HG03439 (cell line): ENCODE measurements at regions not wholly inside any gene's neighbourhood (a gene's known extent, or its start where the extent isn't known, plus 50 kb on each side); places are given as distances from the start of the nearest gene placed in this dataset.
A peak's percentile ranks its signal among the peaks of the same experiment; 100 is the strongest.

Source experiments
- ATAC-seq: cut with Tn5 transposase; IDR thresholded peaks from one replicate; pipeline ENCODE4 v1.9.1; 2021; ENCODE audit warnings: mild to moderate bottlenecking, moderate library complexity; ENCODE audit not compliant: unreplicated experiment

GRCh38 chr9:7546261-7546660 is 253.3 kb downstream of the DMAC1 start:
- ATAC-seq, result no peak

- ATAC-seq, result no peak
Measured at GRCh38 chr9:7545371-7546165, 254.0 kb downstream of the DMAC1 start.

GRCh38 chr9:7542693-7543092 is 256.9 kb downstream of the DMAC1 start:
- ATAC-seq, result no peak

- ATAC-seq, result no peak
Measured at GRCh38 chr9:7542126-7542525, 257.5 kb downstream of the DMAC1 start.

GRCh38 chr9:7536310-7536939 is 263.2 kb downstream of the DMAC1 start:
- peak; percentile 84 for ATAC-seq

GRCh38 chr9:7534211-7534935 is 265.2 kb downstream of the DMAC1 start:
- no peak for ATAC-seq

GRCh38 chr9:7533376-7534090 is 266.0 kb downstream of the DMAC1 start:
- no peak for ATAC-seq

GRCh38 chr9:7523426-7524043 is 276.0 kb downstream of the DMAC1 start:
- ATAC-seq, result no peak

GRCh38 chr9:7520396-7520795 is 279.2 kb downstream of the DMAC1 start:
- ATAC-seq, result no peak

- no peak for ATAC-seq
Measured at GRCh38 chr9:7516376-7516775, 283.2 kb downstream of the DMAC1 start.

- no peak for ATAC-seq
Measured at GRCh38 chr9:7510199-7510598, 289.4 kb downstream of the DMAC1 start.

- no peak for ATAC-seq
Measured at GRCh38 chr9:7509576-7510145, 289.9 kb downstream of the DMAC1 start.

- no peak for ATAC-seq
Measured at GRCh38 chr9:7508516-7508915, 291.1 kb downstream of the DMAC1 start.

- ATAC-seq, result no peak
Measured at GRCh38 chr9:7507566-7508270, 291.9 kb downstream of the DMAC1 start.

- no peak for ATAC-seq
Measured at GRCh38 chr9:7507026-7507425, 292.6 kb downstream of the DMAC1 start.

- no peak for ATAC-seq
Measured at GRCh38 chr9:7500521-7500920, 299.1 kb downstream of the DMAC1 start.

- ATAC-seq, result no peak
Measured at GRCh38 chr9:7491641-7492040, 307.9 kb downstream of the DMAC1 start.

- no peak for ATAC-seq
Measured at GRCh38 chr9:7490317-7491108, 309.1 kb downstream of the DMAC1 start.

GRCh38 chr9:7489036-7489435 is 310.5 kb downstream of the DMAC1 start:
- no peak for ATAC-seq
